Fibroblast of mammary gland (primary cell): ENCODE measurements at regions not wholly inside any gene's neighbourhood (a gene's known extent, or its start where the extent isn't known, plus 50 kb on each side); places are given as distances from the start of the nearest gene placed in this dataset.

Experiments
- DNase-seq: peaks from one replicate; pipeline ENCODE4 v3.0.0-alpha.2; 2010; ENCODE audit warnings: low read depth
- H3K4me3 ChIP-seq: 2 replicates; pipeline ENCODE4 v1.5.1; 2011; ENCODE audit warnings: low read depth, mild to moderate bottlenecking, low read length, moderate library complexity; ENCODE audit not compliant: control insufficient read depth
- TF ChIP-seq, protein P1 (sequence below): conservative IDR thresholded peaks from 2 replicates; pipeline ENCODE4 v1.5.1; 2011; ENCODE audit warnings: low read depth, low read length, inconsistent platforms; ENCODE audit not compliant: control insufficient read depth, insufficient read depth

- no peak for DNase-seq
- no peak overlapping the region for H3K4me3 ChIP-seq
- TF ChIP-seq, protein P1, sequence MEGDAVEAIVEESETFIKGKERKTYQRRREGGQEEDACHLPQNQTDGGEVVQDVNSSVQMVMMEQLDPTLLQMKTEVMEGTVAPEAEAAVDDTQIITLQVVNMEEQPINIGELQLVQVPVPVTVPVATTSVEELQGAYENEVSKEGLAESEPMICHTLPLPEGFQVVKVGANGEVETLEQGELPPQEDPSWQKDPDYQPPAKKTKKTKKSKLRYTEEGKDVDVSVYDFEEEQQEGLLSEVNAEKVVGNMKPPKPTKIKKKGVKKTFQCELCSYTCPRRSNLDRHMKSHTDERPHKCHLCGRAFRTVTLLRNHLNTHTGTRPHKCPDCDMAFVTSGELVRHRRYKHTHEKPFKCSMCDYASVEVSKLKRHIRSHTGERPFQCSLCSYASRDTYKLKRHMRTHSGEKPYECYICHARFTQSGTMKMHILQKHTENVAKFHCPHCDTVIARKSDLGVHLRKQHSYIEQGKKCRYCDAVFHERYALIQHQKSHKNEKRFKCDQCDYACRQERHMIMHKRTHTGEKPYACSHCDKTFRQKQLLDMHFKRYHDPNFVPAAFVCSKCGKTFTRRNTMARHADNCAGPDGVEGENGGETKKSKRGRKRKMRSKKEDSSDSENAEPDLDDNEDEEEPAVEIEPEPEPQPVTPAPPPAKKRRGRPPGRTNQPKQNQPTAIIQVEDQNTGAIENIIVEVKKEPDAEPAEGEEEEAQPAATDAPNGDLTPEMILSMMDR = no peak
Measured at GRCh38 chr3:191997093-191997492, 536.1 kb downstream of the PYDC2 start.

DNA sequence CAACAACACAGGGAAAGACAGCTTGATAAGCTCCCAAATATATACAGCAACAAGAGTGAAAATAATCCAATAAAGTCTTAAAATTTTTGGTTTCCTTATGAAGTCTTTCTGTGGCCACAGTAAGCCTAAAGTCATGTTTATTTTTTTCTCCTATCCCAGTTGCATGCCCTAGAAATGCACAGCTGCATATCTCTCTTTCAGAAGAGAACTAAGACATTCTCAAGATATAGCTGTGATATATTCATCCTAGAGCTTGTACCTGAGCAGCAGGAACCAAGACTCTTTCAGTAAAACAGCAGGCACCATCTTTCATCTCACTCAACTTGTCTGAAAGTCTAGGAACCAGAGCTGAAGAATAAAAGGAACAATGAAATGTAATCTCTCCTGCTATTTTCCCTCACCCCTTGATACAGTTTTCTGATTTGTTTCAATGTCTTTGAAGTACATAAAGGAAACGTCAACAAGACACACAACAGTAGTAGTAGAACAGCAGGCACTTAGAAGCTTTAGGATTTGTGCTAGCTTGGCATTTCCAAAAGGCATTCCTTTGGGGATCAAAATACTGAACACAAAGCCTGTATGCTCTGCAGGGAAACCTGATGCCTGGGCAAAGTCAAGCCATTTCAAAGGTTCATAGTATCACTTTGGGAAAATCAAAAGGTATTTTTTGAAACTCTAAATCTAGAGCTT lies 536.8 kb downstream of the PYDC2 start:
- TF ChIP-seq, protein P1 = no peak
- H3K4me3 ChIP-seq = no peak overlapping the region
- no peak for DNase-seq

DNA sequence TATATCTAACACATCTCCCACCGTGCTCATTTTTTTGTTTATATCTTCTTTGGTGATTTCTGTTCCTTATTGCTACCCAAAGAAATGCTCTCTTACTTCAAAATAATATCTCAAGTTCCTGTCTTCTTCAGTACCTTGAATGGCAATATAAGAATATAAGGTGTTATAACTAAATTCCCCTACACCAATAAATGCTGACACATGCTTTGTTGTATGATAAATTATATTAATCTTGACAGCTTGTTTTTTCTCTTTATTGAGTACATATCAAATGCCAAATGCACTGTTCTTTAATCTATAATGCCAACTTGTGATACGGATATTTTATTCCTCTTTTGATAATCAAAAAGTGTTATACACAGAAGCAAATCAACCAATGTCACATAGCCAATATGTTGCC lies 540.3 kb downstream of the PYDC2 start:
- H3K4me3 ChIP-seq = no peak overlapping the region
- no peak for DNase-seq
- TF ChIP-seq, protein P1 = no peak

GRCh38 chr3:192005989-192006388 lies 545.0 kb downstream of the PYDC2 start:
- no peak overlapping the region for H3K4me3 ChIP-seq
- TF ChIP-seq, protein P1 = no peak
- DNase-seq = no peak

DNA sequence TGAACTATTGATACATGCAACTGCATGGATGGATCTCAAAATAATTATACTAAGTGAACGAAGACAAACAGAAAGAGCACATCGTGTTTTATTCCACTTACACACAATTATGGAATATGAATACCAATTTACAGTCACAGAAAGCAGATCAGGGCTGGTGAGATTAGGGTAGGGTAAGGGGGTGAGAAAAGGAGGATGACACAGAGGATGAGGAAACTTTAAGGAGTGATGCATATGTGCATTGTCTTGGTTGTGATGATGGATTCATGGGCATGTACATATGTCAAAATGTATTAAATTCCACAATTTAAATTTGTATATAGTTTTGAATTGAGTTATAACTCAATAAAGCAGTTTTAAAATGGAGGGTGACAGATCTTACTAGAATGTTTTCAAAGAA lies 548.9 kb downstream of the PYDC2 start:
- TF ChIP-seq, protein P1 = no peak
- H3K4me3 ChIP-seq = no peak overlapping the region

DNA sequence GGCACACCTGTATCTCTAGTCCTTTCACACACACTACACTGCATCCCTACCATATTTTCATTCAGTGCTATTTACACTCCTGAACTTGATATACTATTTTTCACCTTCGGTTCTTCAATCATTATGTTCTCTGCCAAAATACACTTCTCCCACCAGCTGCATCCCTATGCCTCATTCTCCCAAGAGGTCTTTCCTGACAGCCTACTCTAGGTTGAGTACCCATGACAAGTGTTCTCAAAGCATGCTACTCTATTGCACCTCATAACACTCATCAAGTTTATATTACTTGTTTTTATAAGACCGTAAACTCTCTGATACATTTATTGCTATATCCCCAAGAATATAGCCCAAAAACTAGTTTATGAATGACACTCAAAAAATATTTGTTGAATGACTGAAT lies 549.5 kb downstream of the PYDC2 start:
- no peak overlapping the region for H3K4me3 ChIP-seq
- TF ChIP-seq, protein P1 = no peak
- no peak for DNase-seq

More for the DNA sequence above, 548.9 kb downstream of the PYDC2 start:
- no peak for DNase-seq
